22Rv1 (cell line): ENCODE measurements at regions not wholly inside any gene's neighbourhood (a gene's known extent, or its start where the extent isn't known, plus 50 kb on each side); places are given as distances from the start of the nearest gene placed in this dataset.
"Not testable (repeated sequence)": the region's sequence is repeated elsewhere in the genome, so short reads cannot be mapped to it uniquely, and the experiment has no call there.

ENCODE experiments used
- H3K27ac ChIP-seq: fragments of 450-650 bp; 2 replicates; pipeline ENCODE4 v1.5.1; 2017
- ZFX ChIP-seq: fragments of 450-650 bp; IDR thresholded peaks from 2 replicates; pipeline ENCODE4 v1.6.1; 2017; ENCODE audit warnings: antibody characterized with exemption, borderline replicate concordance
- TF ChIP-seq, protein P1 (sequence below): fragments of 450-650 bp; IDR thresholded peaks from 2 replicates; pipeline ENCODE4 v1.5.1; 2017; ENCODE audit warnings: mild to moderate bottlenecking

- H3K27ac ChIP-seq = no peak overlapping the region
- no peak for TF ChIP-seq ZFX
- TF ChIP-seq, protein P1, sequence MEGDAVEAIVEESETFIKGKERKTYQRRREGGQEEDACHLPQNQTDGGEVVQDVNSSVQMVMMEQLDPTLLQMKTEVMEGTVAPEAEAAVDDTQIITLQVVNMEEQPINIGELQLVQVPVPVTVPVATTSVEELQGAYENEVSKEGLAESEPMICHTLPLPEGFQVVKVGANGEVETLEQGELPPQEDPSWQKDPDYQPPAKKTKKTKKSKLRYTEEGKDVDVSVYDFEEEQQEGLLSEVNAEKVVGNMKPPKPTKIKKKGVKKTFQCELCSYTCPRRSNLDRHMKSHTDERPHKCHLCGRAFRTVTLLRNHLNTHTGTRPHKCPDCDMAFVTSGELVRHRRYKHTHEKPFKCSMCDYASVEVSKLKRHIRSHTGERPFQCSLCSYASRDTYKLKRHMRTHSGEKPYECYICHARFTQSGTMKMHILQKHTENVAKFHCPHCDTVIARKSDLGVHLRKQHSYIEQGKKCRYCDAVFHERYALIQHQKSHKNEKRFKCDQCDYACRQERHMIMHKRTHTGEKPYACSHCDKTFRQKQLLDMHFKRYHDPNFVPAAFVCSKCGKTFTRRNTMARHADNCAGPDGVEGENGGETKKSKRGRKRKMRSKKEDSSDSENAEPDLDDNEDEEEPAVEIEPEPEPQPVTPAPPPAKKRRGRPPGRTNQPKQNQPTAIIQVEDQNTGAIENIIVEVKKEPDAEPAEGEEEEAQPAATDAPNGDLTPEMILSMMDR = no peak
These were observed 126.3 kb upstream of the FOXD4L5 start for GRCh38 chr9:65411336-65411735.

DNA sequence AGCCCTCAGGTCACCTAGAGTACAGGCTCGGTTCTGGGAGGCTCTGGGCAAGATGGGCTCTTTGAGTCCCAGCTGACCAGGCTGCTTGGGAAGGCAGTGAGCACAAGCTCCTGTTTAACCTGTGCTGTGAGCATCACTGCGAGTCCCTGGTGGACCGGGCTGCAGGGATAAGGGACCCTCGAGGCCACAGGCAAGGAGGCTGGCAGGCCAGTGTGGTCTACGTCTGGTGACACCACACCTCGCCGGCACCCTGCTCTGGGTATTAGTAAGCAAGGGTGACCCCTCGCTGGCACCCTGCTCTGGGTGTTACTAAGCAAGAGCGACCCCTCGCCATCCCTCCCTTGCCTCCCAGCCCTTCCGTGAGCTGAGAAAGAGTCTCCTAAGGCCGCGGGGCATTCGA, 125.9 kb upstream of the FOXD4L5 start:
- no peak overlapping the region for H3K27ac ChIP-seq
- TF ChIP-seq ZFX = no peak
- TF ChIP-seq, protein P1 = no peak

DNA sequence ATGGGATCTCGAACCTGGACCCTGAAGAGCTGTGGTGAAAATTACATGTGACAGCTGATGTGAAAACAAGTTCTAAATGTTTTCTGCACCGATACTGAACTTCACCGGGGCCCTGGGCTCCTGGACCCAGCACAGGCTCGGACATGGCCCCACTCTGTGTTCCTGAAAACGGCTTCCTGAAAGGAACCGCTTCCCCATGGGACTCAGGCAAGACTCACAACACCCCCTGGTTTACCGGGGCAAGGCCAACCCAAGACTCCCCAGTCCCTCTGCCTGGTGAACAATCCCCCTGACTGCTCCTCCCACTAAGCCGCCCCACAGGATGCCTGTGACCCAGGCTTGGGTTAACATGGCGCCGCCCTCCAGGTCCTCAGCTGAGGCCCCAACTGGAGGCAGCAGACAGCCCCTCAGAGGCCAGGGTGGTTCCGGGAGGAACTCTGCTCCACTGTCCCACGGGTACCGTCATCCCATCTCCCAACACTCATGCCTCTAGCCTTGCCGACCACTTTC, 124.5 kb upstream of the FOXD4L5 start:
- TF ChIP-seq, protein P1 = no peak
- no peak for TF ChIP-seq ZFX
- H3K27ac ChIP-seq = no peak overlapping the region

DNA sequence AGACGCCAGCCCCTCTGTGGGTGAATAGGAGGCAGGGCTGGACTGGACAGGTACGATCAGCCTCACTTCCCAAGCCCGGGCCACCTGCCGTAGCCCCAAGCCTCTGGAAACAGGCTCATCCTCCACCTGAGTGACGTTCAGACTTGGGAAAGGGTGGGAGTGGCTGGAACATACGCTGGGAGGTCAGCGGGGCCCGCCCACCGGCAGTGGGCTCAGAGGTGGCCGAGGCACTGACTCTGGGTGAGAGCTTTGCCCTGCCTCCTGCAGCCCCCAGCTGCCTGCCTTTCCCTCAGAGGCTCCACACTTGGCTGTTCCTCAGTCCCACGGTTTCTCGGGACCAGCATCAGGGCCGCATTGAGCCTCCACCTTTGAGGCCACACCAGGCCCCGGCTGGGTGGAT, 123.8 kb upstream of the FOXD4L5 start:
- not testable (repeated sequence) for H3K27ac ChIP-seq

- not testable (repeated sequence) for H3K27ac ChIP-seq
These were observed 121.6 kb upstream of the FOXD4L5 start for GRCh38 chr9:65406625-65407024.

DNA sequence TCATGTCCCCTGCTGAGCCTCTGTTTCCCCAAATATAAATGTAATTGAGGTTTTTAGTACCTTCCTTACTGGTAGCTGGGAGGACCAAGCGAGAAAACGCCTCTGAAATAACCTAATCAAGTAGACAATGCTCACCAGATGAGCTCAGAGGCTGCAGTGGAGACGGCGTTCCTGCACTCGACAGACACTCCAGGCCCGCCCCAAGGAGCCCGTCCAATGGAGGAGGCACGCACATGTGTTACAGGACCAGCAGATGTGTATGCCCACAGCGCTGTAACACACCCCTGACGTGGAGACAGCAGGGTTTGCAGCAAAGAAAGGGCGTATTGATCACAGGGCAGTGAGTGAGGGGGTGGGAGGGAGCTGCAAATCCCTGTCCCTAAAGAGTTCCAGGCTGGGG, 120.8 kb upstream of the FOXD4L5 start:
- not testable (repeated sequence) for H3K27ac ChIP-seq

DNA sequence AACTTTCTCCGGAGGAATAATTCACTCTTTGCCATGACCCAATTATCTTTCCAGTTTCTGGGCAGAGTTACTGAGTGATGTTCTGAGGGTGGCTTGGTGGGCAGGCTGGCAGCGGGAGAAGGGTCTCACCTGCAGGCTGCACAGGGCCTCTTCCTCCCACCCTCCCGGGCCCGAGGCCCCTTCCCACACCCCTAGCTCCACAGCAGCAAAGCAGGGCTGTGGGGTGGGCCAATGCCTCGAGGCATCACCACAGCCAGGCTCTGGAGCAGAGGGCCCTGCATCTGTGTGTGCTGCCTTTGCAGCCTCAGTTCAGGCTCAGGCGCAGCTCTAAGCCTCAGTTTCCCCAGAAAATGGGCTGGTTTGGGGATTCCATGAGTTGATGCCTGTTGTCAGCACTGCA, 120.2 kb upstream of the FOXD4L5 start:
- no peak overlapping the region for H3K27ac ChIP-seq
- TF ChIP-seq, protein P1 = no peak
- TF ChIP-seq ZFX = no peak

DNA sequence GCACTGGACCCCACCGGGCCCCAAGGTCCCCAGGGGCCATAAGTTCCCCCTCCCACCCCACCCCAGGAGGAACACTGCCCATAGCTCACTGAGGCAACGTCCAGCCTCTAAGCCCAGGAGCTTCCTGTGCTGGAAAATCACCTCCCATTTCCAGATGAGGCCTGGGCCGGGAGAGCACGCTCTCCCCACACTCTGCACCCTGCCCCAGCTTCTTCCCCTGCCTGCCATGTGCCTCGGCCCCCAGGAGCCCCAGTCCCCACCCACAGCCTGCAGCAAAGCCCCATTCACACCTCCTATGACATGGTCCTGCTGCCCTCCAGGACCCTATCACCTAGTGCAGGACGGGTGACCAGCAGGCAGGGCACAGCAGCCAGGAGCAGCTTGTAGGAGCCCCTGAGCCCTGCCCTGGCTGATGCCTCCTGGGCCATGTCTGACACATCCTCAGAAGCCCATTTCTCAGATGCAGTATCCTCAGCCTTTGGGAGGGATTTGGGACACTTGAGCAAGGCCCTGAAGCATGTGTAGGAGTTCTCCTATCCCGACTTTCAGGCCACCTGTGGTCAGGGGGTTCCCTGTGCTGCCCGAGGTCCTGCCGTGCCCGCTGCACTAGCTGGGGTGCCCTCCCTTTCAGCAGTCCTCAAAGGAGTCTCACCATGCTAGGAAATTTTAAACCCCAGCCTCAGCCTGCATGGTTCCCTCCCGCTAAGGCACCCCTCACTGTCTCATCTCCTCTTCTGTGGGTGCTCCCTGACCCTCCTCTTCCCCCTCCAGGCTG, 119.4 kb upstream of the FOXD4L5 start:
- no peak for TF ChIP-seq ZFX
- TF ChIP-seq, protein P1 = no peak
- no peak overlapping the region for H3K27ac ChIP-seq

DNA sequence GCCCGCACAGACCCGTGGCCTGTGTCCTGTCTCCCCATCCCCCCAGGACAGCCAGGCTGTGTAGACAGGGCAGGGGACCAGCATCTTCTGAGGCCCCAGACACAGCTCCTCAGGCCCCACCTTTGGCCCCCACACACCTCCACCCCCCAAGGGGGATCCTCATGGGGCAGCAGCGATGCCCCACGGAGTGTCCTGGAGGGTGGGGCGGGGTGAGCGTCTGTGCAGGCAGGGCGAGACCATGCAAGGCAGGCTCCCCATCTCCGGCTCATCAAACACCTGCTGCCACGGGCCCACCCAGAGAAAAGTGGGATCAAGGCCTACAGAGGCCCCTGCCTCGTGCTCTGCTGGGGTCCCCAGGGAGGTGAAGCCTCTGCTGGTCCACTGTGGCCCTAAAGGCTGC, 118.7 kb upstream of the FOXD4L5 start:
- H3K27ac ChIP-seq = no peak overlapping the region
- no peak for TF ChIP-seq ZFX
- TF ChIP-seq, protein P1 = no peak

DNA sequence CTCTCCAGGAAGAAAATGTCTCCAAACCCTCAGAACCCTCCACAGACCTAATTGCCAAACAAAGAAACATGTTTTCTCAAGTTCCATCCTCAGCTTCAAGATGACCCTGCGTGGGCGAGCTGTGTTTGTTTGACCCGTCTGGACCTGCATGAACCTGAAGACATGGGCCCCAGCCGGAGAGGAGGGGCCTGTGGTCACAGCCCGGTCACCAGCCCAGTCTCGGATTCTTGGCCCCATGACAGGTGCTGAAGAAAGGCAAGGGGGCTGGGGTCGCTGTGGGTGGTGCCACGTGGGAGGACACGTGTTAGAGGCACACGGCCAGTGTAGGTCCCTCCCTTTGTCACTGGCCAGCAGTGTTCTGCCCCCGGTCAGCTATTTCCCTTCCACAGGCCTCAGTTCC, 118.1 kb upstream of the FOXD4L5 start:
- H3K27ac ChIP-seq = not testable (repeated sequence)

DNA sequence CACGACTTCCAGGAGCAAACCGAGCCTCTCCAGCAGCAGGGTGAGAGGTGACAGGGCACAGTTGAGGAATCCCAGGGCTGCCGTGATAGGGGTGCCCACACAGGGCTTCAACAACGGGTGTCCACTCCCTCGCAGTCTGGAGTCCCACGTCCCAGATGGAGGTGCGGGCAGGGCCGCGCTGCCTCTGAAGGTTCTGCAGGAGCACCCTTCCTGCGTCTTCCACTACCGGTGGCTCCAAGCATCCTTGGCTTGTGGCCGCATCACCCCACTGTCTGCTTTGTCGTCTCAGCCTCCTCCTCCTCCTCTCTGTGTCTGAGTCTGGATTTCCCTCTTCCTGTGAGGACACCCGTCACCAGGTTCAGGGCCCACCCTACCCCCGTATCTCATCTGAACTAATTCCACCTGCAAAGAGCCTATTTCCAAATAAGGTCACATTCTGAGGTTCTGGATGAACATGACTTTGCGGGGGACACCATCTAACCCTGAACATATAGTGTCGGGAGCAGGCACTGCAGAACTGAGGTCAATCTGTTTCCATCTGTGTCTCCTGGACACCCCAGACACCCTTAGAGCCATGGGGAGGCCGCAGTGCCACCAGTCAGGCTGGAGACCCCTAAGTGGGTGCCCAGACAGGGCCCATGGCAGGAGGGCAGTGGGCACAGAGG, 117.3 kb upstream of the FOXD4L5 start:
- not testable (repeated sequence) for H3K27ac ChIP-seq

GRCh38 chr9:65401456-65402045, 116.5 kb upstream of the FOXD4L5 start:
- H3K27ac ChIP-seq = not testable (repeated sequence)
